MV-4-11 (cell line): ENCODE measurements at regions not wholly inside any gene's neighbourhood (a gene's known extent, or its start where the extent isn't known, plus 50 kb on each side); places are given as distances from the start of the nearest gene placed in this dataset.

Experiments used
- DNase-seq: peaks from one replicate; lab custom pipeline; 2025; lab: John Stamatoyannopoulos, UW

DNA sequence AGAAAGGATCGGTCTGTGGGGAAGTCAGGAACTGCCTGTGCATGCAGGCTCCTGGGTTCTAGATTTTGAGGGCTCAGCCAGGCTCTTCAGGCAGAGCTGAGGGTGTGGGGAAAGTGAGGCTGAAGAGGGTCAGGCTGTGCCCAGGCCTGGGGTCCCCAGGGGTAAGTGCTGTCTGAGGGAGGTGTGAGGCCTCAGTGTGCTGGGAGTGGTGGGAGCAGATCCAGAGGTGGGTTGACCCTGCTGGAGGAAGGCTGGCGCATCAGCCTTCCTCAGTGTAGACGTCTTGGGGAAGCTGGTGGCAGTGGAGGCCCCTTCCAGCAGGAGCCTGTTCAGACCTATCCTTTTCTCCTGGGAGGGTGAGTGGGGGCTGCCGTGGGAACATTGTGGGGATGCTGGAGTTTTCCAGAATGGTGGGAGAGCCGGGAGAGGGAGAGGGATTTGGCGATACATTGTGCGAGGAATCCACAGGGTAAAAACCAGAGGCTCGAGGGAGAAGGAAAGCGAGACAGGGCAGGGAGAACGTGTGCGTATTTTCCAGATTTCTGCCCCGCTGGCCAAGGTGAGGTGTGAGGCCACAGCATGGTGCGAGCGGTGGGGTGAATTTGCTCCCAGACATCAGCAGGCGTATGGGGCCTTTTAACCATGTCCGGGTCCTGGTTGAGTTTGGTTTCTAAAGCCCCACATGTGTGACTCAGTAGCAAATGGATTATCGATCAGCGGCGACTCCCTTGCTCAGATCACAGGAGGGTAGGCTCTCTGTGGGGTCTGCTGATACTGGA, 237.7 kb downstream of the TEX29 start:
- no peak for DNase-seq

DNA sequence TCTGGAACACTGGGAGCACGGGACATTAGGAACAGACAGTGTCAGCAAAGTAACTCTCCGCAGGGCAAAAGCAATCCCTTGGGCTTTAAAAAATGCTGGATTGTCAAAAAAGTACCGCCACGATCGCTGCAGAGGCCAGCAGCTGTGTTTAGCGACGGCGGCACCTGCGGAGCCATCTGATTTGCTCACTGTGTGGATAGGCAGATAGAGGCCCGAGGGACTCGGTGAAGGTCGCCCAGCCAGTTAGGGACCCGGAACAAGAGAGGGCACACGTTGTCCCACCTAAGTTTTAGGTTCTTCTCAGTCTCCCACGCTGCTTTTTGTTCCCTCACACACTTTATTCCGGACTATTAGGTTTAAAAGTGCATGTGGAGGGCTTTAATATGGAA, 238.3 kb downstream of the TEX29 start:
- no peak for DNase-seq

DNA sequence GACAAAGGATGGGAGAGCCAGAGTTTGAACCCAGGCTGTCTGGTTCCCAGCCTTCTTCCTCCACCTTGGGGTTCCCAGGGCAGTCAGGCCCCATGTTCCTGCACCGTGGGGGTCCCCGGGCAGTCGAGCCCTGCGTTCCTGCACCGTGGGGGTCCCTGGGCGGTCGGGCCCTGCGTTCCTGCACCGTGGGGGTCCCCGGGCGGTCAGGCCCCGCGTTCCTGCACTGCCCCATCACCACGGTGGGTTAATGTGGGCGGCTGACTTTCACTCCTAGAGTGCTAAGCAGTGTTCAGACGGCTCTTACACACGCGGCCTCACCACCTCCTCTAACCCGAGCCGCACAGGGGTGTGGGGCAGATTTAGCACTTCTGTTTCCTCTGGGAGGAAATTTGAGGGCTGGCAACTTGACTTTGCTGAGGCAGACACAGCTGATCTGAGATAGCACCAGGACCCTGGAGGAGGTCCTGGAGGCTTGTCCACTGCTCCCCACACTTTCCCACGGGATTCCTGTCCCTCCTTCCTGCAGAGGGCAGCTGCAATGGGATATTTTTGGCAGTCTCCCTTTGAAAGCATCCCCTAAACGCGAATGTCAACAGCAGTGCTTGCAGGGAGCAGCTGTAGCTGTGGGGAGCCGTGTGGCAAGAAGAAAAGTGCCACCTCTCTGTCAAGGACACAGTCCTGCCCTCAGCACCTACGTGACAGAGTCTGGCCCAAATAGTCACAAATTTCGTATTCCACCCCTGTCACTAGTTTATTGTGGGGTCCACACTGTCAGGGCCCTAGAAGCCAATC, 239.4 kb downstream of the TEX29 start:
- DNase-seq, result no peak

DNA sequence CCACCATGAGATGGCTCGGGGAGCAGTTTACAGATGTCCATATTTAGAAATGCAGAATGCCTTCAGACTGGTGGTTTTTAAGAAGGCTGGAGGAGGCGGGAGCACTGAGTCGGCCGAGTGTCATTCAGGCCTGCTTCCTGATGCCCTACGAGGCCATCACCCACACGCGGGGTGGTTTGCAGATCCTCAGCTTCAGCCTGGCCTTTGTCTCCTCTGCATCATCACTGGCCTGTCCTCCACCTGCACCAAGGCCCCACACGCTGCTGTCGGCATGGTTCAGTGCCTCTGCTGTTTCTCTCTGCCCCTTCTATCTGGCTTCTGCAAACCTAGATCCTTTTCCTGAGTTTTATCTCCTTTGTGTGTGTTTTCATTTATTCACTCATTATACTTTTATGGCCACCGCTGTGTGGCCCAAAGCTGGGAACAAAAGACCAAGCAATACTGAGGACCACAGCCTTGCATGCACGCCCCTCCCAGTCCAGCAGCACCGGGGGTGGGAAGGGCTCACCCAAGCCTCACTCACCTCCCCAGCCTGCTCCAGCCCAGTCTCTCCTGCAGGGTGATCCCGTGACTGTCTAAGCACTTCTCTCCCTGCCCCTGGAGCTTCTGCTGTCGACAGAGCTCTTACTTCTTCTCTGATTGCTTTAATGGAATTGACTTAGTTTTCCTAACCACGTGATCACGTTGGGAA, 240.8 kb downstream of the TEX29 start:
- no peak for DNase-seq

DNA sequence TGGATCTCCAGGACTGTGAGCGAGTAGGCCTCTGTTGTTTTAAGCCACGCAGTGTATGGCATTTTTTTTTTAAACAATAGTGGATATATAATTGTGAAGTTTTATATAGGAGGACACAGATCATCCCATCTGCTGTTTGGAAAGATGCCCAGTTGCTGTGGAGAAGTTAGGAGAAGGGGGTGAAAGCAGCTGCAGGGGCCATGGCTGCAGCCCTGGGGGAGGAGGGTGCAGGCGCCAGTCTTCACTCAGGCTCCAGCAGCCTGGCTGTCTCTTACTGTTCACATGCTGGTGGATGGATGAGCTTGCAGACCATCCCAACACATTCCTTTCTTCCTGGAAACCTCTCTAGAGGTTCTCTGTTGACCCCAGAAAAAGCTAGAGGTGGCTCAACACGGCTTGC, 242.3 kb downstream of the TEX29 start:
- DNase-seq, result no peak

DNA sequence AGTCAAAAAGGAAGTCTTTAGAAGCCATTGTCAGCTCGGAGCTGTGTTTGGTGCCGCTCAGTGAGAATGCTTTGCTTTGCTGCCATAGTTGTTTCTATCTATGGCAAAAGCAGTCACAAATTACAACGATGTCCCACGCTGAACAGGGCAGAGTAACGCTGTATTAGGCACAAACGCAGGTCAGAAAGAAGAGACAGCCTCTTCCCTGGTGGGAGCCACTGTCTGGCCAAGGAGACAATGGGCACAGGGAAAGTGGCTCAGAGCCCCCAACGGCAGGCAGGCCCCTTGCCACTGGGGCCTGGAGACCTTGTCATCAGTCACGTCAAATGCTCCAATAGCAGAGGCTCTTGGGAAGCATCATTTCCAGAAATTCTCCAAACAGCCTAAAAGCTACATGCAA, 244.2 kb downstream of the TEX29 start:
- no peak for DNase-seq

DNA sequence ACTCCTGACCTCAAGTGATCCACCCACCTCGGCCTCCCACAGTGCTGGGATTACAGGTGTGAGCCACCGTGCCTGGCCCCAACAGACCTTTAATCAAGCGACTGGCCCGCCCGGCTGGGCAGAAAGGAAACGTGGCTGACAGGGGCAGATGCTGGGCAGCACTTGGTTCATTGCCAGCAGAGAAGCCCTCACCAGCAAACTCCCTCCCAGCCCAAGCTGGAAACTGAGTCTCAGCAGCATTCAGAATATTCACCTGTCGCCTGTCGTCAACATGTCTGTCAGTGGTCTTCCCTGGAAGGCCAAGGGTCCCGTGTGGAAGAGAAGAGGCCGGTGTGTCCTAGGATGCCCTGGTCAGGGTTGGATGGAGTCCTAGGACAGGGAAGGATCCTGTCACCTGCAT, 245.0 kb downstream of the TEX29 start:
- DNase-seq, result no peak

DNA sequence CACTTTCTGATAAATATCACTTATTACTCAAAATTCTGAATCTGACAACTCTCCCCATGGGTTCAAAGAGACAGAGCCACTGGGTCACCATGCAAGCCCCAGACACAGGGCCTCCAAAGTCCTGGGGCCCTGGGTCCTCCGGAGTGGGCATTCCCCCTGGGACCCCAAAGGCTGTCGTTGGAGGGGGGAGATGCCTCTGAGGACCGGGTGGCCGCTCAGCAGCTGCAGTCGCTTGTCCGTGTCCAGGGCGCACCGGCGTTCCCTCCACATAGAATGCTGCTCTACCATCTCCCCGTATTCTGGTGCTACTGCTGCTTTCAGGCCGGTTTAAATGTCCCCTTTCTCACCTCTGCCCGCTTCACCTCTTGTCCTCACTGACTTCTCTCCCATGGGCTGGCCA, 246.1 kb downstream of the TEX29 start:
- no peak for DNase-seq

DNA sequence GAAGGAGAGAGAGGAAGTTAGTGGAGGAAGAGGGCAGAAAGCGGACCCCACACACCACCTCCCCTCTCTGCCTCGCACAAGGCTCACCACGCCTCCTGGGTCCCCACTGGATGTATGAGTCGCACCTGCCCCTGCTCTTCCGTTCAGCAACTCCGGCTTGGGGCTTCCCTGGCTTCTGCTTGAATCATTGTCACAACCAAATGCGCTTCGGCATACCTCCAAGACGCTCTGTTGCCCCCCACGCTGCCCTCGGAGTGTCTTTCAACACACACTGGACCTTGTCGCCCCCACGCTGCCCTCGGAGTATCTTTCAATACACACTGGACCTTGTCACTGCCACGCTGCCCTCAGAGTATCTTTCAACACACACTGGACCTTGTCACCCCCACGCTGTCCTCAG, 247.2 kb downstream of the TEX29 start:
- DNase-seq, result no peak

DNA sequence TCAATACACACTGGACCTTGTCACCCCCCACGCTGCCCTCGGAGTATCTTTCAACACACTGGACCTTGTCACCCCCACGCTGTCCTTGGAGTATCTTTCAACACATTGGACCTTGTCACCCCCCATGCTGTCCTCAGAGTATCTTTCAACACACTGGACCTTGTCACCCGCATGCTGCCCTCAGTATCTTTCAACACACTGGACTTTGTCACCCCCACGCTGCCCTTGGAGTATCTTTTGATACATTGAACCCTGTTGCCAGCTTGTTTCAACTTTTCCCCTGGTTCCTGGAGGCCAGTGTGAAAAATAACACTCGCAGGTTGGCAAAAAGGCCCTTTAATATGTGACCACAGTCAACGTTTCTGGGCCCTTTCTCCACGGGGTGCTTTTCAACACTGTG, 247.8 kb downstream of the TEX29 start:
- no peak for DNase-seq

DNA sequence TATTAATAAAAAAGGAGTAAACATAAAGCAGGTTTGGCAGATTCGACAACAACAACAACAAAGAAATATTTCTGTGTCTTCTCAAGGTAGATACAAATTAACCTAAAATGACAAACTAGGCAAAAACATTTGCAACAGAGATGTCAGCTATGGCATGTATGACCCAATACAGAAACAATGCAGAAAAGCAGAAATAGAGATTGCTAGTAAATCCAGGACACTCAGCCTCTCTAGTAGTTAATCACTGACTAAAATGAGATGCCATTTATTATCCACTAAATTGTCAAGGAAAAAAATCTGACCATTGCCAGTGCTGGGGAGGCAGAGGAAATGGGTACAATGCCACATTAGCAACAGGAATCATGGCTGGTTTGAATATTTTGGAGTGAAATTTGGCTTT, 250.5 kb downstream of the TEX29 start:
- DNase-seq, result no peak

DNA sequence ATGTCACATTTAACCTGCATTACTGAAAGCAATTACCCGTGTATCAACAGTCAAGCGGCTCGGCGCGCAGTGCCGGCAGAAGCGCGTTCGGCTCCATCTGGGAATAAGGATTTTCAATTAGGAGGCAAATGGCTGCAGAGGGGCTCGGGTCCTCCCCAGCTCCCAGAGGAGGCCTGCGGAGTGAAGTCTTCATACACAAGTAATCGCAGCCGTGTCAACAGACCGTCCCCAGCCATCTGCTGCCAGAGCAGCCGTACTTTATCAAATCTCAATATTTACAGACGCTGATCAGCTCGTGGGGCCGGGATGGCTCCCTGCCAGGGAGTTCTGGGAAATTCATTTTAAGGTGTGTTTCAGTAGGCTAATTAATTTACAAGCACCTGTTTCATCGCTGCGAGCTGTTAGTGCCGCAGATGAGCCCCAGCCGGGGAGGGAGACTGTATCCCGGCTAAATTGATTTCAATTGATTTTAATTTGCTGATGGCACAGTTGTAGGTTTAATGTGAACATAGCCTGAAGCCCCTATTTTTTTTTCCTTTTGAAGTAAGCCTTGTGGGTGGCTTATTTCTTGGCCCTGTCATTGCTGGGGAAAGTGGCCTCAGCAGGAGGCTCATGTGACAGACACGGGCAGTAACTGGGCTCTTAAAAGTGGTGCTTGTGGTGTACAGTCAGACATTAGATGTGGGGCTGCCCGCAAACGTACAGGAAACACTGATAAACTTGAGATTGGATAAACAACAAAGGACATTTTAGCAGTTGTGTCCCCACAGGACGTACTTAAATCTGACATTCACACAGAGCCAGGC, 252.7 kb downstream of the TEX29 start:
- no peak for DNase-seq

DNA sequence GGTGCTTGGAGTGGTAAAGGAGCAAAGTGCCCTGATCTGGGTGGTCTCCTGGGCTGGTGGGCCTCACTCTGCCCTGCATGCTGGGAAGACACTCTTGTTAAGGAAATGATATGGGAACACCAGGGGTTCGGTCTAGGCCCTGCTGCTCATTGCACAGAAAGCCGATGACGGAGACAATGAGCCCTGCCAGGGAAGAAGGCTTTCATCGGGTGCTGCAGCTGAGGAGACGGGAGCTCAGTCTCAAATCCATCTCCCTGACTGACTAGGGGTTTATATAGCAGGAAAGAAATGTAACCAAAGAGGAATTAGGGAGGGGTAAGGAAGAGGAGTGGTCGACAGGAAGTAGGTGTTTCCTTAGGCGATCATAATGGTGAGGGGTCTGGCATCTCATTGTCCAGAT, 253.4 kb downstream of the TEX29 start:
- no peak for DNase-seq

DNA sequence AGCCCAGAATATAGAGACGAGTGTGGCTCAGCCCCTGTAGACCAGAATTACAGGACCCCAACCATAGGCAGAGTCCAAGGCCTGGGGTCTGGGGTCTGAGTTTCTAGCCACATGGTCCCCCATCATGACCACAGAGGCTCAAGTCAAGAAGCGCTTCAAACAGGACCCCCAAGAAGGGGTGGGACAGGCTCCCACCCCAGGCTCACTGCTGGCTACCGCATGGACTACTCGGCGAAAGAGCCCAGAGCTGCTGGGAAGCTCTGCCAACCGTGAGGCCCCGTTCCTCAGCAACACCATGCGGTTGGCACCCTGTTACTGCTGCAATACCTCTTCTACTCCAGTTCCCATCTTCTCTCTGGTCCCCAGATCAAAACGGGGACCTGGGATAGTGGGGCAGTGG, 254.8 kb downstream of the TEX29 start:
- no peak for DNase-seq

DNA sequence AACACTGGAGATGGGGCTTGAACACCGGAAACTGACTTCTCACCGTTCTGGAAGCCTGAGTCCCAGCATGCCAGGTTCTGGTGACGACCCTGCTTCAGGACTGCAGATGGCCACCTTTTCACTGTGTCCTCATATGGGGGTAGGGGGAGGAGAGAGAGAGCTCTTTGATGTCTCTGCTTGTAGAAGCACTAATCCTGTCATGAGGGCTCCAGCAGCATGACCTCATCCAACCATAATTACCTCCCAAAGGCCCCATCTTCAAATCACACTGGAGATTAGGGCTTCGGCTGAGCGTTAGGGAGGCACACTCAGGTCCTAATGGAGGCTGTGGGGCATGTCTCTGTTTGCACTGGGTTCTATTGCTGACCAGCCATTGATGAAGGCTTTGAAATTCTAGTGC, 255.3 kb downstream of the TEX29 start:
- no peak for DNase-seq

DNA sequence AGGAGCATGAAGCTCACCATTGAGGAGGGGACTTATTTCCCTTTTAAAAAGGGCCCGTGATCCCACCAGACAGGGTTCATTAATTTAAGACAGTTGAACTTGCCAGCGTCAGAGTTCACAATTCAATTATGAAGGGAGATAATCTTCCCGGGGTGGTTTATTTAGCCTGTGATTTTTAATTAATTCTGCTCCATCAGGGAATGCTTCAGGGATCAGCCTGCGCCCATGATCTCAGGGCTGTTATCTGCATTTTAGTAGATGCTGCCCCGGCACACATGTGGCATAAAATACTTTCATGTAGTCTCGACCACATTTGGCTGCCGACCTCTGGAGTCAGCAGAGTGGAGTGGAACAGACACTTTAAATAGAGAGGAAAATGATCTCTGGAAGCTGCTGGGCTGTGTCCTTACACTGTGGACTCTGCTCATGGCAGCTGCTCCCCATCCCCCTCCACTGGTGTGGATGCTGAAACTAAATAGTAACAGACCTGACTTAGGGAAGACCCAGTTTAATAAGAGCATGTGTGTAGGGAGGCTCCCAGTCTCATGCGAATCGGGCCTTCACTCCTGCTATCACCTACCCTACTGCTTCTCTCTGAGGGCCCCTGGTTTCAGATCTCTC, 256.9 kb downstream of the TEX29 start:
- DNase-seq, result no peak

DNA sequence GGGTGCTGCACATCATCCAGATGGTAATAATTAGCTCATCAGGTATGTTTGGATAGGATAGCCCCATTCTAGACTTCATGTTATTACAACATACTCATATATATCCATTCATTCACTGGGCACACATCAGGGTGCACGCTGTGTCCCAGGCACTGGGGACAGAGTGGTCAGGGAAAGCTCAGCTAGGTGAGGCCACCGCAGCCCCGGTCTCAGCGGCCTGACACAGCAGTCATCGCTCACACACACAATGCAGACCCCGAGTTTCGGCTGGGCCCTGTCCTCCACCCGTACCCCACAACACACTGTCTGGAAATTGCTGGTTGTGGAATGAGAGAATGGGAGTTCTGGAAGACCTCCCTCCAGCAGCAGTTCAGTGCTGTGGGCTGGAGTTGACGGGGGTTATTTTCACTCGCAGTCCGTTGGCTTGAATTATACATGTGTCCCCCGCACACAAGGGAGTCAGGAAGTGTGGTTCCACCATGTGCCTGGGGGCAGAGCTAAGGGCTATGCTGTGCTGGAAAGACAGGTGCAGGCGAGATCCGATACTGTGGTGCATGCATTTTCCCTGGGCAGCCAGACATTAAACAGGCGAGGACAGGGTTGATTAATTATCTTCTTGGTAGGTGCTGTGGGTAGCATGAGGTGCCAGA, 257.6 kb downstream of the TEX29 start:
- DNase-seq, result no peak

DNA sequence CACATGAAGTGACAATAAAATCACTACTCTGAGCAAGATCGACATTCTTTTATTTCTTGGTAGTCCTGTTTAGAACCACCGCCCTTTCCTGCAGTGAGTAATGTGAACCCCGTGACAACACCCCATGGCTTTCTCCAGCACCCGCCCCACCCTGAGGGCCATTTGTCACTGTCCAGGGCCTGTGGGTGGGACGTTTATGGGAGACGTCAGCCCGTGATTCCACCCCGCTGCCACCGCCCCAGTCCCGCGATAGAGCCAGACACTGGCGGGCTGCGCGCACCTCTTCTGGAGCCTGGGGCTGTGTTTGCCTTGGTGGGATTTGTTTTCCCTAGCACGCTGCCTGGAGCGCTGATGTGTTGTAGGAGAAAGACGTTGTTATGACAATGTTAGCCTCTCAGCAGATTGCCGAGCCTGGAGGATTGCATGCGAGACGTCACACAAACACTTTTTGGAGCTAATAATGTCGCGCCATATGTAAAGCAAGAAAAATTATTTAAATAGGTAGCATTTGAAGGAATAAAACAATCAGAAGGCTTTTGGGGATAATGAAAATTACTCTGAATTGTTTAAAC, 263.7 kb downstream of the TEX29 start:
- no peak for DNase-seq

DNA sequence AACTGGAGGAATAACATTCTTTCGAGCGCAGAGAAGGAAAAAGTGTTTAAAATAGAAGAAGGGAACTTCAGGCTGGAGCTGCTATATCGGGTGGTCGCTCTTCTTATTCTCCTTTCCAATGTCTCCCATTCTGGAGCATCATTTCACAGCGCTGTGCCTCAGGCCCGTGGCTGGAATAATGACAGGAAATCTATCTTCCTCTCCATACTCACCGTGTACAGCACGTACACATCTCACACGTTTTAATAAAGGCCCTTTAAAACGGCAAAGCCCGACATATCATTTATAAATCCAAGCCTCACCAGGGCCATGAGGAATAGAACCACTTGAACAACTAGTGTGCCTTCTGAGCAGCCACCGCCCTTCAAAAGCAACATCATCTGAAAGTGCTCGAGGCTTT, 264.4 kb downstream of the TEX29 start:
- DNase-seq, result no peak

DNA sequence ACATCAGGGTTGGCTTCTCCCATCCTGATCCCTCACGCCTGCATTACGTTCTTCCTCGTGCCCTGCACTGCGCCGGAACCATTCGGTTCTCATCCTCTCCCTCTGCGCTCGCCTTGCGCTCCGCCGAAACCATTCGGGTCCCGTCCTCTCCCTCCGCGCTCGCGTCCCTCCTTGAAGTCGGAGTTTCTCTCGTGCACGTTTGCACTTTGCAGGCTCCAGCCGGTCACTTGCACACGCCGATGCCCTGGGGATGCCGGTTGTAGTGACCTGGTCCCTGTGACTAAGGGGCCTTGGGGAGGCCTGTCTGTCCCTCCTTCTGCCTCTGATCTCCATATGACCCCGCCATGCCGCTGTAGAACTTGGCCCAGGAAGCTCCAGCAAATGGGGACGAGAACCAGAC, 265.8 kb downstream of the TEX29 start:
- DNase-seq, result no peak

DNA sequence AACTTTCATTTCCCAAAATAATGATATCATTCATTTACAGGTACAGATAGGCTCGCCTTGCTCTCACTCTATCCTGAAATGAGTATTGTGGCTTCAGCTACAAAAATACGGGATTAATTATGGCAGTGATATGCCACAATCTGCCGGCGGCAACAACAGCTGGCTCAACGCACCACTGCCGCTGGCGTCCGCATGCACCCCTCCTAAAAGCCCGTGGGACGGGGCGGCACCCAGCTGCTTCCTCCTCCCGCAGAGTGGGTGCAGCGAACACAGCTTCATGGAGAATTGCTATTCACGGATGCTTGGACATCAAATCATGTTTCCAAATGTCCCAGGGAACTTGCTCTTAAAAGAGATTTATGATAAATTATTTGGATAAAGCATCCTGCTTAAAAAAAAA, 266.8 kb downstream of the TEX29 start:
- no peak for DNase-seq
